GM12874 (cell line): ENCODE measurements at regions not wholly inside any gene's neighbourhood (a gene's known extent, or its start where the extent isn't known, plus 50 kb on each side); places are given as distances from the start of the nearest gene placed in this dataset.

Experiments
- TF ChIP-seq, protein P1 (sequence below): IDR thresholded peaks from 2 replicates; pipeline ENCODE4 v1.5.1; 2011; ENCODE audit warnings: low read depth, mild to moderate bottlenecking, control low read depth, low read length, moderate library complexity; ENCODE audit not compliant: insufficient read depth

GRCh38 chr1:189701606-189702005 is 776.1 kb downstream of the BRINP3 start:
- TF ChIP-seq, protein P1, sequence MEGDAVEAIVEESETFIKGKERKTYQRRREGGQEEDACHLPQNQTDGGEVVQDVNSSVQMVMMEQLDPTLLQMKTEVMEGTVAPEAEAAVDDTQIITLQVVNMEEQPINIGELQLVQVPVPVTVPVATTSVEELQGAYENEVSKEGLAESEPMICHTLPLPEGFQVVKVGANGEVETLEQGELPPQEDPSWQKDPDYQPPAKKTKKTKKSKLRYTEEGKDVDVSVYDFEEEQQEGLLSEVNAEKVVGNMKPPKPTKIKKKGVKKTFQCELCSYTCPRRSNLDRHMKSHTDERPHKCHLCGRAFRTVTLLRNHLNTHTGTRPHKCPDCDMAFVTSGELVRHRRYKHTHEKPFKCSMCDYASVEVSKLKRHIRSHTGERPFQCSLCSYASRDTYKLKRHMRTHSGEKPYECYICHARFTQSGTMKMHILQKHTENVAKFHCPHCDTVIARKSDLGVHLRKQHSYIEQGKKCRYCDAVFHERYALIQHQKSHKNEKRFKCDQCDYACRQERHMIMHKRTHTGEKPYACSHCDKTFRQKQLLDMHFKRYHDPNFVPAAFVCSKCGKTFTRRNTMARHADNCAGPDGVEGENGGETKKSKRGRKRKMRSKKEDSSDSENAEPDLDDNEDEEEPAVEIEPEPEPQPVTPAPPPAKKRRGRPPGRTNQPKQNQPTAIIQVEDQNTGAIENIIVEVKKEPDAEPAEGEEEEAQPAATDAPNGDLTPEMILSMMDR, result no peak

GRCh38 chr1:189706594-189706993 is 771.1 kb downstream of the BRINP3 start:
- TF ChIP-seq, protein P1, result no peak

DNA sequence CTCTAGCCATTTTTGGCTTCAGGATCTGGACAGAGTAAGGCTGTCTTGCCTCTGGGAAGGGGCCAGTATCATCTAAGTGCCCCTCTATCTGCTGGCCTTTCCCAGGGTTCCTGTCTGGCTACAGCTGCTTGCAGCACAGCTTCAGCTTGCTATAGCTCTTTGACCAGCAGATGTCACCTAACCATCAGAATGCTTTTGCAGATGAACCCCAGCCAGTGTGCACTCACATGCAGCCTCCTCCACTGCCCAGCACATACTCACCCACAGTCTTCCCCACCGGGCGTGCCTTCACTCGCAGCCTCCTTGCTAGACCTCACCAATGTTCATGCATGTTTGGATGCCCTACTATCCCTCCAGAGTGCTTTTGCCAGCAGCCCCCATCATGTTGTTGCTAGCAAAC is 769.0 kb downstream of the BRINP3 start:
- TF ChIP-seq, protein P1, result 0 out of 2 replicates have a peak, but pooled peaks have one; percentile 5

- TF ChIP-seq, protein P1, result no peak
Measured at GRCh38 chr1:189726806-189727205, 750.9 kb downstream of the BRINP3 start.

DNA sequence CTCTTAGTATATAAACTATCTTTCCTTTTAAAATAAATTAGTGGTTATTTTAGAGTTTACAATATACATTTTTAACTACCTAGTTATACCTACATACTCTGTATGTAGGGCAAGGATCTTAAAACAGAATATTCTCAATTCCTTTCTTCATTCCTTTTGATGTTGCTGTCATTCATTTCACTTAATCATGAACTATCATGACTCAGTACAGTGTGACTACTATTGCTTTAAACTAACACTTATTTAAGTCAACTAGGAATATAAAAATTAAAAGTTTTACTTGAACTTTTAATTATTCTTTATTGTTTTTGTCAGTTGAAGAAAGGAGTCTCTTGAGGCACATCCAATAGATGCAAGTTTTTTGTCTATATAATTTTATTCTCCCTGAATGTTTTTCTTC is 726.4 kb downstream of the BRINP3 start:
- TF ChIP-seq, protein P1, result no peak

DNA sequence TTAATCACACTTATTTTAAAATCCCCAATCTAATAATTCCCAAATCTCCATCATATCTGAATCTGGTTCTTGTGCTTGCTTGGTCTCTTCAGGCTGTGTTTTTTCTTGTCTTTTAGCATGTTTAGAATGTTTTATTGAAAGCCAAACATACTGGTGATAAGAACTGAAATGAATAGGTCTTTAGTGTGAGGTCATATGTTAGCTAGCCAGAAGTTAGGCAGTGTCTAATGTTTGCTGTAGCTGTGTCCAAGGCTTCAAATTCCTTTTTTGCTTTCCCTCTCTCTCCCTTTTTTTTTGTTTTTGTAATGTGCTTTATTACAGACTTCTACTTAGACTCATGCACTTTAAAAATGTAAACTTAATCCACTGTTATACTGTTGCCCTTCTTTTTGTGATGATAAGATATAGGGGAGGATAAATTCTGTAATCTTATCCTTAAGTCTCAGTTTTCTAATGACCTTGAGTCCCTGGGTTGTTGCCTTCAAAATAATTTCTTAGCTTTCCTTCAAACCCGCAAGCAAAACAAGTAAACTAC is 725.1 kb downstream of the BRINP3 start:
- TF ChIP-seq, protein P1, result no peak

GRCh38 chr1:189764391-189765320 is 713.0 kb downstream of the BRINP3 start:
- TF ChIP-seq, protein P1, result no peak
